ENCODE measurements at regions not wholly inside any gene's neighbourhood (a gene's known extent, or its start where the extent isn't known, plus 50 kb on each side); places are given as distances from the start of the nearest gene placed in this dataset.

GRCh38 chr21:16974060-16974459 is 538.8 kb upstream of the CXADR start:
- no peak for TF ChIP-seq CTCF (conservative IDR thresholded peaks at IDR 0.05; ENCODE audit: low read depth, low read length)
- TF ChIP-seq EZH2 (IDR thresholded peaks at IDR 0.05; ENCODE audit: borderline replicate concordance, low read depth, low read length, poor library complexity, severe bottlenecking): no peak

Data from A673 (cell line).